ENCODE measurements at regions not wholly inside any gene's neighbourhood (a gene's known extent, or its start where the extent isn't known, plus 50 kb on each side); places are given as distances from the start of the nearest gene placed in this dataset.

GRCh38 chr1:232386721-232387510 lies 243.0 kb downstream of the SIPA1L2 start:
- no peak for TF ChIP-seq EZH2 (IDR thresholded peaks at IDR 0.05; ENCODE audit: low read length)
- TF ChIP-seq CTCF (optimal IDR thresholded peaks at IDR 0.05 in 1 of 3, IDR thresholded peaks at IDR 0.05 in 1 of 3, conservative IDR thresholded peaks at IDR 0.05 in 1 of 3; ENCODE audit: extremely low read depth in 1 of 3, insufficient read depth in 2 of 3, low read length in 3 of 3): no peak
- H2AFZ ChIP-seq (ENCODE audit: control insufficient read depth, low read length): no peak overlapping the region
- no peak overlapping the region for H3K9ac ChIP-seq (ENCODE audit: control insufficient read depth, extremely low read depth, insufficient read depth, low read length)
- no peaks in the 10 kb centered on the region for H3K9me1 ChIP-seq (ENCODE audit: control insufficient read depth, extremely low read depth, insufficient read depth, low read length)
- no peaks in the 10 kb centered on the region for H3K27me3 ChIP-seq (ENCODE audit: control insufficient read depth, extremely low read depth, insufficient read depth, low read length)
- no peaks in the 10 kb centered on the region for H3K79me2 ChIP-seq (ENCODE audit: control insufficient read depth, insufficient read depth, low read length)
- H3K36me3 ChIP-seq (ENCODE audit: control insufficient read depth in 2 of 2, extremely low read depth in 1 of 2, insufficient read depth in 2 of 2, low read length in 2 of 2): no peaks in the 10 kb centered on the region
- dilution Hi-C loops (cut with MboI; ENCODE audit: extremely low pct_ligation_motif_present, low sequenced_read_pairs): no loop called here
- H3K4me2 ChIP-seq (ENCODE audit: control insufficient read depth, extremely low read depth, insufficient read depth, low read depth, low read length): no peak overlapping the region
- no peak for DNase-seq (ENCODE audit: low read depth, low spot score)
- no peaks in the 10 kb centered on the region for H3K9me3 ChIP-seq (ENCODE audit: control insufficient read depth, low read depth, low read length)
- H4K20me1 ChIP-seq (ENCODE audit: control insufficient read depth, extremely low read depth, insufficient read depth, low read length): no peaks in the 10 kb centered on the region
- H3K4me3 ChIP-seq (ENCODE audit: control insufficient read depth in 2 of 3, extremely low read depth in 1 of 3, insufficient read depth in 2 of 3, low read depth in 1 of 3, low read length in 3 of 3): no peak overlapping the region
- FAIRE-seq: no peak
- H3K27ac ChIP-seq (ENCODE audit: control insufficient read depth, insufficient read depth, low read length): no peak overlapping the region
- H3K4me1 ChIP-seq (ENCODE audit: control insufficient read depth, extremely low read depth, insufficient read depth, low read length): no peaks in the 10 kb centered on the region

- H3K79me2 ChIP-seq (ENCODE audit: control insufficient read depth, insufficient read depth, low read length): no peaks in the 10 kb centered on the region
- H3K4me1 ChIP-seq (ENCODE audit: control insufficient read depth, extremely low read depth, insufficient read depth, low read length): no peaks in the 10 kb centered on the region
- no peaks in the 10 kb centered on the region for H3K9me1 ChIP-seq (ENCODE audit: control insufficient read depth, extremely low read depth, insufficient read depth, low read length)
- H3K36me3 ChIP-seq (ENCODE audit: control insufficient read depth in 2 of 2, extremely low read depth in 1 of 2, insufficient read depth in 2 of 2, low read length in 2 of 2): no peaks in the 10 kb centered on the region
- TF ChIP-seq EZH2 (IDR thresholded peaks at IDR 0.05; ENCODE audit: low read length) (no peak), CTCF (optimal IDR thresholded peaks at IDR 0.05 in 1 of 3, IDR thresholded peaks at IDR 0.05 in 1 of 3, conservative IDR thresholded peaks at IDR 0.05 in 1 of 3; ENCODE audit: extremely low read depth in 1 of 3, insufficient read depth in 2 of 3, low read length in 3 of 3) (no peak)
- H4K20me1 ChIP-seq (ENCODE audit: control insufficient read depth, extremely low read depth, insufficient read depth, low read length): no peaks in the 10 kb centered on the region
- H3K9me3 ChIP-seq (ENCODE audit: control insufficient read depth, low read depth, low read length): no peaks in the 10 kb centered on the region
- no peaks in the 10 kb centered on the region for H3K27me3 ChIP-seq (ENCODE audit: control insufficient read depth, extremely low read depth, insufficient read depth, low read length)
- no peak overlapping the region for H3K9ac ChIP-seq (ENCODE audit: control insufficient read depth, extremely low read depth, insufficient read depth, low read length)
- H3K4me3 ChIP-seq (ENCODE audit: control insufficient read depth in 2 of 3, extremely low read depth in 1 of 3, insufficient read depth in 2 of 3, low read depth in 1 of 3, low read length in 3 of 3): no peak overlapping the region
- H3K4me2 ChIP-seq (ENCODE audit: control insufficient read depth, extremely low read depth, insufficient read depth, low read depth, low read length): no peak overlapping the region
- FAIRE-seq (no peak), DNase-seq (ENCODE audit: low read depth, low spot score) (no peak)
- no peak overlapping the region for H2AFZ ChIP-seq (ENCODE audit: control insufficient read depth, low read length)
- dilution Hi-C loops (cut with MboI; ENCODE audit: extremely low pct_ligation_motif_present, low sequenced_read_pairs): no loop called here
- no peak overlapping the region for H3K27ac ChIP-seq (ENCODE audit: control insufficient read depth, insufficient read depth, low read length)
Measured at GRCh38 chr1:232386294-232386693, 243.6 kb downstream of the SIPA1L2 start.

Measured in keratinocyte (primary cell).